ENCODE measurements at regions not wholly inside any gene's neighbourhood (a gene's known extent, or its start where the extent isn't known, plus 50 kb on each side); places are given as distances from the start of the nearest gene placed in this dataset.

- peaks cover 48% of the 10 kb centered on the region for H3K4me1 ChIP-seq (ENCODE audit: control insufficient read depth, extremely low read depth, insufficient read depth, low read length)
- dilution Hi-C loops (cut with MboI; ENCODE audit: extremely low pct_ligation_motif_present, low sequenced_read_pairs) = no loop called here
- H3K27ac ChIP-seq (ENCODE audit: control insufficient read depth, insufficient read depth, low read length) = no peak overlapping the region
- no peak overlapping the region for H2AFZ ChIP-seq (ENCODE audit: control insufficient read depth, low read length)
- H3K9ac ChIP-seq (ENCODE audit: control insufficient read depth, extremely low read depth, insufficient read depth, low read length) = no peak overlapping the region
- H3K9me1 ChIP-seq (ENCODE audit: control insufficient read depth, extremely low read depth, insufficient read depth, low read length) = no peaks in the 10 kb centered on the region
- no peak for DNase-seq (ENCODE audit: low read depth, low spot score)
- no peaks in the 10 kb centered on the region for H3K79me2 ChIP-seq (ENCODE audit: control insufficient read depth, insufficient read depth, low read length)
- no peak overlapping the region for H3K4me2 ChIP-seq (ENCODE audit: control insufficient read depth, extremely low read depth, insufficient read depth, low read depth, low read length)
- FAIRE-seq = no peak
- no peaks in the 10 kb centered on the region for H3K36me3 ChIP-seq (ENCODE audit: control insufficient read depth in 2 of 2, extremely low read depth in 1 of 2, insufficient read depth in 2 of 2, low read length in 2 of 2)
- no peak for TF ChIP-seq EZH2 (IDR thresholded peaks at IDR 0.05; ENCODE audit: low read length)
- H3K27me3 ChIP-seq (ENCODE audit: control insufficient read depth, extremely low read depth, insufficient read depth, low read length) = peaks cover 3% of the 10 kb centered on the region
- no peak overlapping the region for H3K4me3 ChIP-seq (ENCODE audit: control insufficient read depth in 2 of 3, extremely low read depth in 1 of 3, insufficient read depth in 2 of 3, low read depth in 1 of 3, low read length in 3 of 3)
- H3K9me3 ChIP-seq (ENCODE audit: control insufficient read depth, low read depth, low read length) = no peaks in the 10 kb centered on the region
- peaks cover 3% of the 10 kb centered on the region for H4K20me1 ChIP-seq (ENCODE audit: control insufficient read depth, extremely low read depth, insufficient read depth, low read length)
These were observed 130.0 kb upstream of the MTNR1B start for GRCh38 chr11:92839450-92839849.

GRCh38 chr11:92841719-92842118 lies 127.7 kb upstream of the MTNR1B start:
- H3K9me1 ChIP-seq (ENCODE audit: control insufficient read depth, extremely low read depth, insufficient read depth, low read length) = peaks cover 2% of the 10 kb centered on the region
- H3K27me3 ChIP-seq (ENCODE audit: control insufficient read depth, extremely low read depth, insufficient read depth, low read length) = no peaks in the 10 kb centered on the region
- dilution Hi-C loops (cut with MboI; ENCODE audit: extremely low pct_ligation_motif_present, low sequenced_read_pairs) = no loop called here
- H3K79me2 ChIP-seq (ENCODE audit: control insufficient read depth, insufficient read depth, low read length) = no peaks in the 10 kb centered on the region
- no peak overlapping the region for H2AFZ ChIP-seq (ENCODE audit: control insufficient read depth, low read length)
- no peaks in the 10 kb centered on the region for H3K9me3 ChIP-seq (ENCODE audit: control insufficient read depth, low read depth, low read length)
- no peak for TF ChIP-seq EZH2 (IDR thresholded peaks at IDR 0.05; ENCODE audit: low read length)
- TF ChIP-seq, protein P1, sequence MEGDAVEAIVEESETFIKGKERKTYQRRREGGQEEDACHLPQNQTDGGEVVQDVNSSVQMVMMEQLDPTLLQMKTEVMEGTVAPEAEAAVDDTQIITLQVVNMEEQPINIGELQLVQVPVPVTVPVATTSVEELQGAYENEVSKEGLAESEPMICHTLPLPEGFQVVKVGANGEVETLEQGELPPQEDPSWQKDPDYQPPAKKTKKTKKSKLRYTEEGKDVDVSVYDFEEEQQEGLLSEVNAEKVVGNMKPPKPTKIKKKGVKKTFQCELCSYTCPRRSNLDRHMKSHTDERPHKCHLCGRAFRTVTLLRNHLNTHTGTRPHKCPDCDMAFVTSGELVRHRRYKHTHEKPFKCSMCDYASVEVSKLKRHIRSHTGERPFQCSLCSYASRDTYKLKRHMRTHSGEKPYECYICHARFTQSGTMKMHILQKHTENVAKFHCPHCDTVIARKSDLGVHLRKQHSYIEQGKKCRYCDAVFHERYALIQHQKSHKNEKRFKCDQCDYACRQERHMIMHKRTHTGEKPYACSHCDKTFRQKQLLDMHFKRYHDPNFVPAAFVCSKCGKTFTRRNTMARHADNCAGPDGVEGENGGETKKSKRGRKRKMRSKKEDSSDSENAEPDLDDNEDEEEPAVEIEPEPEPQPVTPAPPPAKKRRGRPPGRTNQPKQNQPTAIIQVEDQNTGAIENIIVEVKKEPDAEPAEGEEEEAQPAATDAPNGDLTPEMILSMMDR (optimal IDR thresholded peaks at IDR 0.05 in 1 of 3, IDR thresholded peaks at IDR 0.05 in 1 of 3, conservative IDR thresholded peaks at IDR 0.05 in 1 of 3; ENCODE audit: extremely low read depth in 1 of 3, insufficient read depth in 2 of 3, low read length in 3 of 3) = no peak
- H3K27ac ChIP-seq (ENCODE audit: control insufficient read depth, insufficient read depth, low read length) = no peak overlapping the region
- no peak overlapping the region for H3K4me3 ChIP-seq (ENCODE audit: control insufficient read depth in 2 of 3, extremely low read depth in 1 of 3, insufficient read depth in 2 of 3, low read depth in 1 of 3, low read length in 3 of 3)
- peaks cover 3% of the 10 kb centered on the region for H4K20me1 ChIP-seq (ENCODE audit: control insufficient read depth, extremely low read depth, insufficient read depth, low read length)
- peaks cover 55% of the 10 kb centered on the region for H3K4me1 ChIP-seq (ENCODE audit: control insufficient read depth, extremely low read depth, insufficient read depth, low read length)
- H3K9ac ChIP-seq (ENCODE audit: control insufficient read depth, extremely low read depth, insufficient read depth, low read length) = no peak overlapping the region
- no peaks in the 10 kb centered on the region for H3K36me3 ChIP-seq (ENCODE audit: control insufficient read depth in 2 of 2, extremely low read depth in 1 of 2, insufficient read depth in 2 of 2, low read length in 2 of 2)
- H3K4me2 ChIP-seq (ENCODE audit: control insufficient read depth, extremely low read depth, insufficient read depth, low read depth, low read length) = no peak overlapping the region
- DNase-seq (ENCODE audit: low read depth, low spot score) (no peak), FAIRE-seq (peak; percentile 59)

GRCh38 chr11:92843455-92843854 lies 126.0 kb upstream of the MTNR1B start:
- Histone ChIP-seq H3K9me3 (ENCODE audit: control insufficient read depth, low read depth, low read length) (no peaks in the 10 kb centered on the region), H3K9ac (ENCODE audit: control insufficient read depth, extremely low read depth, insufficient read depth, low read length) (no peak overlapping the region), H3K27me3 (ENCODE audit: control insufficient read depth, extremely low read depth, insufficient read depth, low read length) (no peaks in the 10 kb centered on the region), H3K27ac (ENCODE audit: control insufficient read depth, insufficient read depth, low read length) (no peak overlapping the region), H3K4me2 (ENCODE audit: control insufficient read depth, extremely low read depth, insufficient read depth, low read depth, low read length) (peak overlapping the region; percentile 40), H4K20me1 (ENCODE audit: control insufficient read depth, extremely low read depth, insufficient read depth, low read length) (no peaks in the 10 kb centered on the region), H3K9me1 (ENCODE audit: control insufficient read depth, extremely low read depth, insufficient read depth, low read length) (peaks cover 2% of the 10 kb centered on the region), H2AFZ (ENCODE audit: control insufficient read depth, low read length) (no peak overlapping the region), H3K79me2 (ENCODE audit: control insufficient read depth, insufficient read depth, low read length) (no peaks in the 10 kb centered on the region), H3K4me3 (ENCODE audit: control insufficient read depth in 2 of 3, extremely low read depth in 1 of 3, insufficient read depth in 2 of 3, low read depth in 1 of 3, low read length in 3 of 3) (no peak overlapping the region), H3K4me1 (ENCODE audit: control insufficient read depth, extremely low read depth, insufficient read depth, low read length) (peaks cover 47% of the 10 kb centered on the region), H3K36me3 (ENCODE audit: control insufficient read depth in 2 of 2, extremely low read depth in 1 of 2, insufficient read depth in 2 of 2, low read length in 2 of 2) (no peaks in the 10 kb centered on the region)
- dilution Hi-C loops (cut with MboI; ENCODE audit: extremely low pct_ligation_motif_present, low sequenced_read_pairs) = no loop called here
- no peak for DNase-seq (ENCODE audit: low read depth, low spot score)
- TF ChIP-seq, protein P1 (optimal IDR thresholded peaks at IDR 0.05 in 1 of 3, IDR thresholded peaks at IDR 0.05 in 1 of 3, conservative IDR thresholded peaks at IDR 0.05 in 1 of 3; ENCODE audit: extremely low read depth in 1 of 3, insufficient read depth in 2 of 3, low read length in 3 of 3) = no peak
- no peak for TF ChIP-seq EZH2 (IDR thresholded peaks at IDR 0.05; ENCODE audit: low read length)
- FAIRE-seq = no peak

Measured in keratinocyte (primary cell).